Nucleus accumbens (tissue), 56 donors: ENCODE measurements at regions not wholly inside any gene's neighbourhood (a gene's known extent, or its start where the extent isn't known, plus 50 kb on each side); places are given as distances from the start of the nearest gene placed in this dataset.
"Not testable (repeated sequence)": the region's sequence is repeated elsewhere in the genome, so short reads cannot be mapped to it uniquely, and the experiment has no call there.

Experiments
- DNase-seq, 56 donors: peaks; one replicate each; lab custom pipeline; 2025; lab: John Stamatoyannopoulos, UW

GRCh38 chr20:52015155-52015554, 176.4 kb downstream of the ZFP64 start:
- DNase-seq = no peak

GRCh38 chr20:52012079-52012478, 179.5 kb downstream of the ZFP64 start:
- no peak for DNase-seq

GRCh38 chr20:52011093-52011492, 180.5 kb downstream of the ZFP64 start:
- no peak for DNase-seq

- DNase-seq = no peak
Observed at GRCh38 chr20:52010541-52010940, 181.0 kb downstream of the ZFP64 start.

GRCh38 chr20:52008874-52009273, 182.7 kb downstream of the ZFP64 start:
- DNase-seq = no peak

- DNase-seq = no peak
Observed at GRCh38 chr20:52004715-52005114, 186.9 kb downstream of the ZFP64 start.

- no peak for DNase-seq
Observed at GRCh38 chr20:52004018-52004417, 187.6 kb downstream of the ZFP64 start.

- no peak for DNase-seq
Observed at GRCh38 chr20:52003415-52003814, 188.2 kb downstream of the ZFP64 start.

GRCh38 chr20:52001999-52002666, 189.4 kb downstream of the ZFP64 start:
- no peak for DNase-seq

GRCh38 chr20:51997281-51997936, 194.2 kb downstream of the ZFP64 start:
- DNase-seq = not testable (repeated sequence)

GRCh38 chr20:51995551-51995951, 193.2 kb upstream of the SALL4 start:
- no peak for DNase-seq

- no peak for DNase-seq
Observed at GRCh38 chr20:51994751-51995417, 192.6 kb upstream of the SALL4 start.

- DNase-seq = no peak
Observed at GRCh38 chr20:51987812-51988211, 185.5 kb upstream of the SALL4 start.

GRCh38 chr20:51985013-51985415, 182.7 kb upstream of the SALL4 start:
- DNase-seq = no peak

GRCh38 chr20:51980277-51980676, 178.0 kb upstream of the SALL4 start:
- DNase-seq = no peak

GRCh38 chr20:51979226-51979625, 176.9 kb upstream of the SALL4 start:
- no peak for DNase-seq

GRCh38 chr20:51978070-51978501, 175.8 kb upstream of the SALL4 start:
- no peak for DNase-seq

- no peak for DNase-seq
Observed at GRCh38 chr20:51972056-51972455, 169.7 kb upstream of the SALL4 start.

GRCh38 chr20:51970858-51971257, 168.5 kb upstream of the SALL4 start:
- DNase-seq = no peak

GRCh38 chr20:51969191-51969590, 166.9 kb upstream of the SALL4 start:
- DNase-seq = no peak

- DNase-seq = no peak
Observed at GRCh38 chr20:51968151-51968550, 165.8 kb upstream of the SALL4 start.
